B cell (primary cell): ENCODE measurements at regions not wholly inside any gene's neighbourhood (a gene's known extent, or its start where the extent isn't known, plus 50 kb on each side); places are given as distances from the start of the nearest gene placed in this dataset.

Experiments used
- EZH2 ChIP-seq: IDR thresholded peaks from 2 replicates; pipeline ENCODE4 v1.6.1; 2012; ENCODE audit warnings: borderline replicate concordance, low read depth, mild to moderate bottlenecking, moderate library complexity, low read length; ENCODE audit not compliant: insufficient read depth, poor library complexity, severe bottlenecking
- TF ChIP-seq, protein P1 (sequence below): fragments of 200-600 bp; IDR thresholded peaks from one replicate; pipeline ENCODE4 v1.8.0; 2022; ENCODE audit warnings: antibody characterized with exemption, mild to moderate bottlenecking

DNA sequence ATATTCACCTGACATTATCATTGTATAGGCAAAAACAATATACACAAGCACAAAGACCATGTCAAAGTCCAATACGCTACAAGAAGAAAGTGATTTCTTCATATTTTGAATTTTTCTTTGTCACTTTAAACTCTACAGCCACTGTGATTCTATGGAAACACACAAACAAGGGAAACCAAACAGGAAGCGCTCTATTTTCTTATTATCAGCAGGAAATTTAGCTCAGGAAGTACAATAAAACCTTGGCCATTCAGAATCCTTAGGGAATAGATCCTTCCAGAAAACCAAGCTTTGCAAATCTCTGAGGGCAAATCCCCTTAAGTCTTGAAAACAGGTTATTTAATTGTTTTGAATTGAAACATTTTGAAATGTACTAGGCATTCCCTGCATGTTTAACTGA is 336.2 kb downstream of the EPHA4 start:
- TF ChIP-seq, protein P1, sequence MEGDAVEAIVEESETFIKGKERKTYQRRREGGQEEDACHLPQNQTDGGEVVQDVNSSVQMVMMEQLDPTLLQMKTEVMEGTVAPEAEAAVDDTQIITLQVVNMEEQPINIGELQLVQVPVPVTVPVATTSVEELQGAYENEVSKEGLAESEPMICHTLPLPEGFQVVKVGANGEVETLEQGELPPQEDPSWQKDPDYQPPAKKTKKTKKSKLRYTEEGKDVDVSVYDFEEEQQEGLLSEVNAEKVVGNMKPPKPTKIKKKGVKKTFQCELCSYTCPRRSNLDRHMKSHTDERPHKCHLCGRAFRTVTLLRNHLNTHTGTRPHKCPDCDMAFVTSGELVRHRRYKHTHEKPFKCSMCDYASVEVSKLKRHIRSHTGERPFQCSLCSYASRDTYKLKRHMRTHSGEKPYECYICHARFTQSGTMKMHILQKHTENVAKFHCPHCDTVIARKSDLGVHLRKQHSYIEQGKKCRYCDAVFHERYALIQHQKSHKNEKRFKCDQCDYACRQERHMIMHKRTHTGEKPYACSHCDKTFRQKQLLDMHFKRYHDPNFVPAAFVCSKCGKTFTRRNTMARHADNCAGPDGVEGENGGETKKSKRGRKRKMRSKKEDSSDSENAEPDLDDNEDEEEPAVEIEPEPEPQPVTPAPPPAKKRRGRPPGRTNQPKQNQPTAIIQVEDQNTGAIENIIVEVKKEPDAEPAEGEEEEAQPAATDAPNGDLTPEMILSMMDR = no peak
- no peak for TF ChIP-seq EZH2
